ENCODE measurements at regions not wholly inside any gene's neighbourhood (a gene's known extent, or its start where the extent isn't known, plus 50 kb on each side); places are given as distances from the start of the nearest gene placed in this dataset.
"Not testable (repeated sequence)": the region's sequence is repeated elsewhere in the genome, so short reads cannot be mapped to it uniquely, and the experiment has no call there.

DNA sequence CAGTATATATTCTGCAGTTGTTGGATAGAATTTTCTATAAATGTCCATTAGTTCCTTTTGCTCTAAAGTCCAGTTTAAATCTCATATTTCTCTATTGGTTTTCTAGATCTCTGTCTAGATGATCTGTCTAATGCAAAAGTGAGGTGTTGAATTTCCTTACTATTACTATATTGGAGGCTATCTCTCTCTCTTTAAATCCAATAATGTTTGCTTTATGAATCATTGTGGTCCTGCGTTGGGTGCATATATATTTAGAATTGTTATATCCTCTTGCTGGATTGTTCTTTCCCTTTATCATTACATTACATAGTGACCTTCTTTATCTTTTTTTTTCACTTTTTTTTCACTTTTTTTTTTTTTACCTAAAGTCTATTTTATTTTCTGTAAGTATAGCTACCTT lies 208.5 kb upstream of the ASCC3 start:
- H3K4me1 ChIP-seq (ENCODE audit: control insufficient read depth in 1 of 2, extremely low read depth in 1 of 2, insufficient read depth in 2 of 2, low read length in 2 of 2), result no peaks in the 10 kb centered on the region
- ChIA-PET CTCF (no interaction called here), POLR2A (no interaction called here)
- no peaks in the 10 kb centered on the region for H3K9me3 ChIP-seq
- H3K36me3 ChIP-seq (ENCODE audit: control insufficient read depth in 2 of 2, extremely low read depth in 1 of 2, insufficient read depth in 1 of 2, low read length in 1 of 2), result no peaks in the 10 kb centered on the region
- no peak overlapping the region for H3K4me3 ChIP-seq (ENCODE audit: control insufficient read depth in 1 of 2, extremely low read depth in 1 of 2, low read length in 1 of 2)
- Mint-ChIP-seq H3K9me3 (peaks cover 7 to 20% (median 14%) of the 10 kb centered on the region in 3 donors), H3K27ac (no peak overlapping the region), H3K27me3 (peaks cover 1 to 4% of the 10 kb centered on the region in 2 donors), H3K4me1 (no peaks in the 10 kb centered on the region), H3K36me3 (no peaks in the 10 kb centered on the region), H3K4me3 (no peak overlapping the region)
- H3K27me3 ChIP-seq (replicated peaks in 1 of 2; ENCODE audit: control insufficient read depth in 2 of 2, extremely low read depth in 1 of 2, insufficient read depth in 2 of 2, low read length in 1 of 2), result no peaks in the 10 kb centered on the region
- no CpG with 5 or more reads among the region's 1 CpG for WGBS (ENCODE audit: insufficient coverage)
- no peak overlapping the region for H3K27ac ChIP-seq (ENCODE audit: low read length)
- no peak for DNase-seq
- no peak for ATAC-seq (replicated peaks in 1 of 4)

DNA sequence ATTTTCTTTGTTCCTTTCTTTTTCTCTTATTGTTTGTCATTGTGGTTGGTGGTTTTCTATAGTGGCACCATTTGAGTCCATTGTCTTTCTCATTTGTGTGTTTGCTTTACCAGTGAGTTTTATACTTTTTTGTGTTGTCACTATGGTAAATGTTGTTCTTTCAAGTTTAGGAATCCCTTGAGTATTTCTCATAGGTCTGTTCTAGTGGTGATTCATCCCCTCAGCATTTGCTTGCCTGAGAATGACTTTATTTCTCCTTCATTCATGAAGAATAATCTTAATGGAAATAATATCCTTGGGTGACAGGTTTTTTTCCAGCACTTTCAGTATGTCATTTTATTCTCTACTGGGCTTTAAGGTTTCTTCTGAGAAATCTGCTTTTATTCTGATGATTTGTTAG lies 209.2 kb upstream of the ASCC3 start:
- Histone ChIP-seq H3K36me3 (ENCODE audit: control insufficient read depth in 2 of 2, extremely low read depth in 1 of 2, insufficient read depth in 1 of 2, low read length in 1 of 2) (no peaks in the 10 kb centered on the region), H3K4me3 (ENCODE audit: control insufficient read depth in 1 of 2, extremely low read depth in 1 of 2, low read length in 1 of 2) (no peak overlapping the region), H3K27ac (ENCODE audit: low read length) (no peak overlapping the region), H3K9me3 (no peaks in the 10 kb centered on the region), H3K4me1 (ENCODE audit: control insufficient read depth in 1 of 2, extremely low read depth in 1 of 2, insufficient read depth in 2 of 2, low read length in 2 of 2) (no peaks in the 10 kb centered on the region), H3K27me3 (replicated peaks in 1 of 2; ENCODE audit: control insufficient read depth in 2 of 2, extremely low read depth in 1 of 2, insufficient read depth in 2 of 2, low read length in 1 of 2) (no peaks in the 10 kb centered on the region)
- H3K27ac Mint-ChIP-seq, result no peak overlapping the region
- ATAC-seq (replicated peaks in 1 of 4) (no peak), DNase-seq (no peak)
- POLR2A ChIA-PET, result no interaction called here
- no peak overlapping the region for H3K4me3 Mint-ChIP-seq
- CTCF ChIA-PET, result no interaction called here
- no peaks in the 10 kb centered on the region for H3K36me3 Mint-ChIP-seq
- H3K4me1 Mint-ChIP-seq, result no peaks in the 10 kb centered on the region
- peaks cover 7 to 20% (median 14%) of the 10 kb centered on the region in 3 donors for H3K9me3 Mint-ChIP-seq
- H3K27me3 Mint-ChIP-seq, result peaks cover 1 to 4% of the 10 kb centered on the region in 2 donors

GRCh38 chr6:101098605-101099004 lies 217.5 kb upstream of the ASCC3 start:
- DNase-seq; CTCF ChIA-PET; H3K27ac Mint-ChIP-seq; H3K4me1 Mint-ChIP-seq; H3K4me1 ChIP-seq (ENCODE audit: control insufficient read depth in 1 of 2, extremely low read depth in 1 of 2, insufficient read depth in 2 of 2, low read length in 2 of 2); H3K4me3 Mint-ChIP-seq; H3K36me3 ChIP-seq (ENCODE audit: control insufficient read depth in 2 of 2, extremely low read depth in 1 of 2, insufficient read depth in 1 of 2, low read length in 1 of 2); POLR2A ChIA-PET; H3K27ac ChIP-seq (ENCODE audit: low read length); ATAC-seq (replicated peaks in 1 of 4); H3K36me3 Mint-ChIP-seq; H3K27me3 Mint-ChIP-seq; H3K9me3 ChIP-seq; H3K4me3 ChIP-seq (ENCODE audit: control insufficient read depth in 1 of 2, extremely low read depth in 1 of 2, low read length in 1 of 2); H3K27me3 ChIP-seq (replicated peaks in 1 of 2; ENCODE audit: control insufficient read depth in 2 of 2, extremely low read depth in 1 of 2, insufficient read depth in 2 of 2, low read length in 1 of 2): not testable (repeated sequence)
- peaks cover 0 to 13% (median 3%) of the 10 kb centered on the region in 3 donors for H3K9me3 Mint-ChIP-seq

GRCh38 chr6:101102702-101103101 lies 221.6 kb upstream of the ASCC3 start:
- H3K4me3 Mint-ChIP-seq, result no peak overlapping the region
- POLR2A ChIA-PET, result no interaction called here

GRCh38 chr6:101108286-101108685 lies 227.2 kb upstream of the ASCC3 start:
- no peaks in the 10 kb centered on the region for H3K4me1 Mint-ChIP-seq
- ATAC-seq (replicated peaks in 1 of 4) (no peak), DNase-seq (no peak)
- H3K36me3 Mint-ChIP-seq, result no peaks in the 10 kb centered on the region
- H3K4me3 Mint-ChIP-seq, result no peak overlapping the region
- H3K27ac Mint-ChIP-seq, result no peak overlapping the region
- Histone ChIP-seq H3K36me3 (ENCODE audit: control insufficient read depth in 2 of 2, extremely low read depth in 1 of 2, insufficient read depth in 1 of 2, low read length in 1 of 2) (no peaks in the 10 kb centered on the region), H3K4me1 (ENCODE audit: control insufficient read depth in 1 of 2, extremely low read depth in 1 of 2, insufficient read depth in 2 of 2, low read length in 2 of 2) (no peaks in the 10 kb centered on the region), H3K27me3 (replicated peaks in 1 of 2; ENCODE audit: control insufficient read depth in 2 of 2, extremely low read depth in 1 of 2, insufficient read depth in 2 of 2, low read length in 1 of 2) (no peaks in the 10 kb centered on the region), H3K4me3 (ENCODE audit: control insufficient read depth in 1 of 2, extremely low read depth in 1 of 2, low read length in 1 of 2) (no peak overlapping the region), H3K9me3 (no peaks in the 10 kb centered on the region), H3K27ac (ENCODE audit: low read length) (no peak overlapping the region)
- H3K9me3 Mint-ChIP-seq, result no peaks in the 10 kb centered on the region
- CTCF ChIA-PET, result no interaction called here
- POLR2A ChIA-PET, result no interaction called here
- no peaks in the 10 kb centered on the region for H3K27me3 Mint-ChIP-seq
- WGBS (ENCODE audit: insufficient coverage), result 100% methylated on average over 1 of the region's 4 CpGs

More at GRCh38 chr6:101102702-101103101, 221.6 kb upstream of the ASCC3 start:
- no peak overlapping the region for H3K27ac Mint-ChIP-seq
- H3K9me3 ChIP-seq, result no peaks in the 10 kb centered on the region
- H3K4me1 Mint-ChIP-seq, result no peaks in the 10 kb centered on the region
- H3K4me3 ChIP-seq (ENCODE audit: control insufficient read depth in 1 of 2, extremely low read depth in 1 of 2, low read length in 1 of 2), result no peak overlapping the region
- DNase-seq (no peak), ATAC-seq (replicated peaks in 1 of 4) (no peak)
- CTCF ChIA-PET, result no interaction called here
- no peaks in the 10 kb centered on the region for H3K27me3 ChIP-seq (replicated peaks in 1 of 2; ENCODE audit: control insufficient read depth in 2 of 2, extremely low read depth in 1 of 2, insufficient read depth in 2 of 2, low read length in 1 of 2)
- no peaks in the 10 kb centered on the region for H3K4me1 ChIP-seq (ENCODE audit: control insufficient read depth in 1 of 2, extremely low read depth in 1 of 2, insufficient read depth in 2 of 2, low read length in 2 of 2)
- H3K27me3 Mint-ChIP-seq, result no peaks in the 10 kb centered on the region
- no peaks in the 10 kb centered on the region for H3K36me3 ChIP-seq (ENCODE audit: control insufficient read depth in 2 of 2, extremely low read depth in 1 of 2, insufficient read depth in 1 of 2, low read length in 1 of 2)
- peaks cover 0 to 9% (median 3%) of the 10 kb centered on the region in 3 donors for H3K9me3 Mint-ChIP-seq
- no CpG with 5 or more reads among the region's 4 CpGs for WGBS (ENCODE audit: insufficient coverage)
- no peaks in the 10 kb centered on the region for H3K36me3 Mint-ChIP-seq
- H3K27ac ChIP-seq (ENCODE audit: low read length), result no peak overlapping the region

- H3K27me3 ChIP-seq (replicated peaks in 1 of 2; ENCODE audit: control insufficient read depth in 2 of 2, extremely low read depth in 1 of 2, insufficient read depth in 2 of 2, low read length in 1 of 2), result no peaks in the 10 kb centered on the region
- H3K27ac ChIP-seq (ENCODE audit: low read length), result no peak overlapping the region
- H3K4me3 ChIP-seq (ENCODE audit: control insufficient read depth in 1 of 2, extremely low read depth in 1 of 2, low read length in 1 of 2), result no peak overlapping the region
- Mint-ChIP-seq H3K27ac (no peak overlapping the region), H3K36me3 (no peaks in the 10 kb centered on the region), H3K9me3 (no peaks in the 10 kb centered on the region), H3K4me3 (no peak overlapping the region), H3K27me3 (no peaks in the 10 kb centered on the region), H3K4me1 (no peaks in the 10 kb centered on the region)
- ATAC-seq (replicated peaks in 1 of 4), result no peak
- 33% methylated on average over 1 of the region's 1 CpG for WGBS (ENCODE audit: insufficient coverage)
- no peak for DNase-seq
- H3K9me3 ChIP-seq, result no peaks in the 10 kb centered on the region
- POLR2A ChIA-PET, result no interaction called here
- CTCF ChIA-PET, result no interaction called here
- H3K36me3 ChIP-seq (ENCODE audit: control insufficient read depth in 2 of 2, extremely low read depth in 1 of 2, insufficient read depth in 1 of 2, low read length in 1 of 2), result no peaks in the 10 kb centered on the region
- no peaks in the 10 kb centered on the region for H3K4me1 ChIP-seq (ENCODE audit: control insufficient read depth in 1 of 2, extremely low read depth in 1 of 2, insufficient read depth in 2 of 2, low read length in 2 of 2)
Observed at GRCh38 chr6:101110814-101111213, 229.7 kb upstream of the ASCC3 start.

- H3K4me3 Mint-ChIP-seq, result no peak overlapping the region
- no peak overlapping the region for H3K27ac ChIP-seq (ENCODE audit: low read length)
- no peaks in the 10 kb centered on the region for H3K9me3 ChIP-seq
- H3K36me3 Mint-ChIP-seq, result no peaks in the 10 kb centered on the region
- no peaks in the 10 kb centered on the region for H3K27me3 ChIP-seq (replicated peaks in 1 of 2; ENCODE audit: control insufficient read depth in 2 of 2, extremely low read depth in 1 of 2, insufficient read depth in 2 of 2, low read length in 1 of 2)
- no peak for DNase-seq
- WGBS (ENCODE audit: insufficient coverage), result 68% methylated on average over 4 of the region's 4 CpGs
- ATAC-seq (replicated peaks in 1 of 4), result no peak
- ChIA-PET POLR2A (no interaction called here), CTCF (interaction anchor here (0.6 kb wide), 2 partner anchors 624 to 1493 kb away, joined by 3 read pairs; no protein-coding TSS in a partner anchor)
- H3K4me1 Mint-ChIP-seq, result no peaks in the 10 kb centered on the region
- no peaks in the 10 kb centered on the region for H3K4me1 ChIP-seq (ENCODE audit: control insufficient read depth in 1 of 2, extremely low read depth in 1 of 2, insufficient read depth in 2 of 2, low read length in 2 of 2)
- H3K4me3 ChIP-seq (ENCODE audit: control insufficient read depth in 1 of 2, extremely low read depth in 1 of 2, low read length in 1 of 2), result no peak overlapping the region
- no peaks in the 10 kb centered on the region for H3K9me3 Mint-ChIP-seq
- H3K36me3 ChIP-seq (ENCODE audit: control insufficient read depth in 2 of 2, extremely low read depth in 1 of 2, insufficient read depth in 1 of 2, low read length in 1 of 2), result no peaks in the 10 kb centered on the region
- H3K27ac Mint-ChIP-seq, result no peak overlapping the region
- peaks cover 0 to 1% of the 10 kb centered on the region in 2 donors for H3K27me3 Mint-ChIP-seq
Observed at GRCh38 chr6:101113468-101114260, 232.5 kb upstream of the ASCC3 start.

All from T-cell (primary cell).